Upper lobe of left lung (tissue), 4 donors: ENCODE measurements at regions not wholly inside any gene's neighbourhood (a gene's known extent, or its start where the extent isn't known, plus 50 kb on each side); places are given as distances from the start of the nearest gene placed in this dataset.

Experiments
- EP300 ChIP-seq, 4 donors: sonication (generic); formaldehyde crosslinking; IDR thresholded peaks; one replicate each; pipeline ENCODE4 v1.5.1; 2017; ENCODE audit warnings: antibody characterized with exemption in 4 of 4, control low read depth in 2 of 4
- POLR2A ChIP-seq, 4 donors: fragments of 450-650 bp; IDR thresholded peaks; one replicate each; pipeline ENCODE4 v1.5.1; 2016 to 2017; ENCODE audit warnings: antibody characterized with exemption in 4 of 4, mild to moderate bottlenecking in 2 of 4
- POLR2AphosphoS5 ChIP-seq, 2 donors: sonication (generic); formaldehyde crosslinking; IDR thresholded peaks; one replicate each; pipeline ENCODE4 v1.5.1; 2017; ENCODE audit warnings: antibody characterized with exemption in 2 of 2
- TF ChIP-seq, protein P1 (sequence below), 6 experiments: fragments of 450-650 bp in 4 of 6; fragments of 200-600 bp in 2 of 6; sonication (generic) in 2 of 6; IDR thresholded peaks; one replicate each; pipeline ENCODE4 v1.5.1; 2016 to 2019; ENCODE audit warnings: antibody characterized with exemption in 6 of 6

DNA sequence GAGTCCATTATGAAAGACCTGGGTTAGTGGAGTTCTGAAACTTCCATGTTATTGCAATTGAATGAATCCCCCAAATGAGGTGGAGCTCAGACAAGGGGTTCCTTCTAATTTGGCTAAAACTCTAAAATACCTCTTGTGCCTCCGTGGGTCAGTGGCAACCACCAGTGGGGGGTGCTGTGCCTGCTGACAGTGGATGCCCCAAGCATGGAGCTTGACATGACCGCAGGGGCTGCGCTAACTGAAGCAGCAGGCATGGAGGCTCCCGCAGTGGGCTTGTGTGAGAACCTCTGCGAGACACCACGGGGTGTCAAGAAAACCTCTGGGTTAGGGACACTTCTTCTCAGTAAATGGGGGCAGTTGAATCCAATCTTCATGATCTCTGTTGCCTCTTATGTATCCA, 200.5 kb downstream of the DRD1 start:
- no peak for TF ChIP-seq POLR2A (IDR thresholded peaks at IDR 0.05)
- TF ChIP-seq, protein P1, sequence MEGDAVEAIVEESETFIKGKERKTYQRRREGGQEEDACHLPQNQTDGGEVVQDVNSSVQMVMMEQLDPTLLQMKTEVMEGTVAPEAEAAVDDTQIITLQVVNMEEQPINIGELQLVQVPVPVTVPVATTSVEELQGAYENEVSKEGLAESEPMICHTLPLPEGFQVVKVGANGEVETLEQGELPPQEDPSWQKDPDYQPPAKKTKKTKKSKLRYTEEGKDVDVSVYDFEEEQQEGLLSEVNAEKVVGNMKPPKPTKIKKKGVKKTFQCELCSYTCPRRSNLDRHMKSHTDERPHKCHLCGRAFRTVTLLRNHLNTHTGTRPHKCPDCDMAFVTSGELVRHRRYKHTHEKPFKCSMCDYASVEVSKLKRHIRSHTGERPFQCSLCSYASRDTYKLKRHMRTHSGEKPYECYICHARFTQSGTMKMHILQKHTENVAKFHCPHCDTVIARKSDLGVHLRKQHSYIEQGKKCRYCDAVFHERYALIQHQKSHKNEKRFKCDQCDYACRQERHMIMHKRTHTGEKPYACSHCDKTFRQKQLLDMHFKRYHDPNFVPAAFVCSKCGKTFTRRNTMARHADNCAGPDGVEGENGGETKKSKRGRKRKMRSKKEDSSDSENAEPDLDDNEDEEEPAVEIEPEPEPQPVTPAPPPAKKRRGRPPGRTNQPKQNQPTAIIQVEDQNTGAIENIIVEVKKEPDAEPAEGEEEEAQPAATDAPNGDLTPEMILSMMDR (IDR thresholded peaks at IDR 0.05): no peak
- no peak for TF ChIP-seq EP300 (IDR thresholded peaks at IDR 0.05)
- no peak for TF ChIP-seq POLR2AphosphoS5 (IDR thresholded peaks at IDR 0.05)
